Stimulated activated memory B cell treated with anti-CD40 and anti-IgM and Interleukin-4, amounts not matched to agents 10 μg/mL and 1 μg/mL and 100 μg/mL, for 72 hours (primary cell): ENCODE measurements at regions not wholly inside any gene's neighbourhood (a gene's known extent, or its start where the extent isn't known, plus 50 kb on each side); places are given as distances from the start of the nearest gene placed in this dataset.

Source experiments
- ATAC-seq: fragments of 150-1000 bp; cut with Tn5 transposase; 2 replicates; pipeline ENCODE4 v1.10.0; 2021
- H3K27ac Mint-ChIP-seq: one replicate; pipeline ENCODE4 v1.8.0; 2022; ENCODE audit warnings: mild to moderate bottlenecking, mixed read lengths
- H3K27me3 Mint-ChIP-seq: one replicate; pipeline ENCODE4 v1.8.0; 2022; ENCODE audit warnings: mixed read lengths
- H3K36me3 Mint-ChIP-seq: one replicate; pipeline ENCODE4 v1.8.0; 2022; ENCODE audit warnings: mixed read lengths
- H3K4me1 Mint-ChIP-seq: one replicate; pipeline ENCODE4 v1.8.0; 2022; ENCODE audit warnings: mixed read lengths
- H3K4me3 Mint-ChIP-seq: one replicate; pipeline ENCODE4 v1.8.0; 2022; ENCODE audit warnings: mild to moderate bottlenecking, moderate library complexity, mixed read lengths
- H3K9me3 Mint-ChIP-seq: one replicate; pipeline ENCODE4 v1.8.0; 2022; ENCODE audit warnings: mixed read lengths

DNA sequence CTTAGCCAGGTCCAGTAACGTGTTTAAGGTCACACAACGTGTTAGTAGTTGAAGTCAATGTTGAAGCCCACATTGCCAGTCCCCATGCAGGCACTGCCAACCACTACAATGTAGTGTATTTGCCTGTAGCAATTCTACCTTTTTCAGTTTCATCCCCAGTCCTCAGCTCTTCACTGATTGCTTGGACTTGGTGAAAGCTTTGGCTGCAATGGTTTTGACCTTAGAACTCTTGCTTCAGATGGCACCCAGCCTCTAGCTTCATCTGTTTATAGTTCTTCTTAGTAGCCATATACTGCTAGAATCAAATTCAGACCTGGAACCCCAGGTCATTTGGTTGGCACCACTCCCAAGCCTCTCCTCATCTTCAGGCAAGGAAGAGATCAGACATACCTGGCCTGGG, 345.4 kb upstream of the SEMA6D start:
- no peak for ATAC-seq

DNA sequence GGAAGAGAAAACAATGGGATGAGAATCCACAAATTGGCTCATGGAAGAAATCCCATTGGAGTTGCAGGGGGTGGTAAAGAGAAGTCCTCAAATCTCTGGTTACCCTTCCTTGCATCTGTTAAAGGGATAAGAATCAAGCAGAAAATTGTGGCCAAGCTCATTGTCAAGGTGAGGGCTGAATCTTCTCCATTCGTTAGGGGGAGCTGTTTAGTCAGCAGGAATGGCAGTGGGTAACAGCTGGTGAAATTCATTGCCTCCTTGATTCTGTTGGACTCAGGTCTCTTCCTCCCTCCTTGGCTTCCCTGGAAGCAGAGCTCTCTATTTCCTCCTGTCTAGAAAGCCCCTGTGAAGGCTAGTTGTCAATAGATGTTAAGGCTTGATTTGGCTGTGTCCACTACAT, 343.1 kb upstream of the SEMA6D start:
- Mint-ChIP-seq H3K4me3 (no peak overlapping the region), H3K27me3 (no peaks in the 10 kb centered on the region), H3K27ac (no peak overlapping the region), H3K9me3 (no peaks in the 10 kb centered on the region), H3K36me3 (no peaks in the 10 kb centered on the region), H3K4me1 (no peaks in the 10 kb centered on the region)
- no peak for ATAC-seq

More for the DNA sequence above, 345.4 kb upstream of the SEMA6D start:
- no peaks in the 10 kb centered on the region for H3K36me3 Mint-ChIP-seq
- H3K27ac Mint-ChIP-seq: no peak overlapping the region
- H3K4me3 Mint-ChIP-seq: no peak overlapping the region
- no peaks in the 10 kb centered on the region for H3K4me1 Mint-ChIP-seq
- H3K9me3 Mint-ChIP-seq: peaks cover 3% of the 10 kb centered on the region
- H3K27me3 Mint-ChIP-seq: no peaks in the 10 kb centered on the region

- Mint-ChIP-seq H3K9me3 (no peaks in the 10 kb centered on the region), H3K4me3 (no peak overlapping the region), H3K36me3 (no peaks in the 10 kb centered on the region), H3K27ac (no peak overlapping the region), H3K4me1 (no peaks in the 10 kb centered on the region), H3K27me3 (no peaks in the 10 kb centered on the region)
- ATAC-seq: no peak
Measured at GRCh38 chr15:47376190-47376589, 341.1 kb upstream of the SEMA6D start.

GRCh38 chr15:47377465-47377864, 339.8 kb upstream of the SEMA6D start:
- no peak for ATAC-seq
- Mint-ChIP-seq H3K4me1 (no peaks in the 10 kb centered on the region), H3K27ac (no peak overlapping the region), H3K9me3 (no peaks in the 10 kb centered on the region), H3K4me3 (no peak overlapping the region), H3K27me3 (no peaks in the 10 kb centered on the region), H3K36me3 (no peaks in the 10 kb centered on the region)

DNA sequence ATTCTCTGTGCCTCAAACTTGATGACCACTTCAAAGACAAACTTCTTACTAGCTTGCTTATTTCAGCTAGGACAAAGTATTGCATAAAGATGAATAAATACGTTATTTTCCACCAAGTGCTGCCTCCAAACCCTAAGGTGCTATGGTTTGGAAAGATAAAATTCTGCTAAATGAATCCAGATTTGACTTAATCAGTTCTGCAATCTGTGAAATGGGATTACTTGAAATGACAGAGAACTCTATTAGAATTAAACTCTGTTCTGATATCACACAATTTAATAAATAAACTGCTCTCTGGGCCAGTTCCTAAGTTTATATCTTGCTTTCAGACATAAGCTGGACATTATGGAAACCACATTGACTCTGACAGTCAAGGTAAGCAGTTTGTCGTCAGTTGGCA, 338.8 kb upstream of the SEMA6D start:
- Mint-ChIP-seq H3K4me3 (no peak overlapping the region), H3K9me3 (no peaks in the 10 kb centered on the region), H3K36me3 (no peaks in the 10 kb centered on the region), H3K27me3 (no peaks in the 10 kb centered on the region), H3K4me1 (no peaks in the 10 kb centered on the region), H3K27ac (no peak overlapping the region)
- no peak for ATAC-seq

DNA sequence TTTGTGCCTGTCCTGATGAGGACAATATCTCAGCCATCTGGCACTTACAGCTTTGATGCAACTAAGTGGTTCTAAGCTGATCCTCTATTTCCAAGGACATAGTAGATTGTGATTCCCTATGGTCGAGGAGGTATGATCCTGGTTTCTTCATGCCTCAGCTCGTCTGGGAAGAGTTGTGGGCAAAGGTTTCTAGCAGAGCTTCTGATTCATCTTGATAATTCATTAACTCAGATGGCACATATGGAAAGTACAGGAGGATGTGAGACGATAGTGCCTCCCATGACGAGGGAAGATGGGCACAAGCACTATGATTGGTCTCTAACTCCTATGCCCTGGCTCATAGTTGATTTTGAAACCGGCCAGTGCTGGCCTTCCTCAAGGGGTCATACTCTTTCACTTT, 334.2 kb upstream of the SEMA6D start:
- Mint-ChIP-seq H3K4me3 (no peak overlapping the region), H3K4me1 (no peaks in the 10 kb centered on the region), H3K27me3 (no peaks in the 10 kb centered on the region), H3K27ac (no peak overlapping the region), H3K36me3 (no peaks in the 10 kb centered on the region), H3K9me3 (no peaks in the 10 kb centered on the region)
- no peak for ATAC-seq

GRCh38 chr15:47383801-47384200, 333.5 kb upstream of the SEMA6D start:
- no peaks in the 10 kb centered on the region for H3K27me3 Mint-ChIP-seq
- no peaks in the 10 kb centered on the region for H3K4me1 Mint-ChIP-seq
- no peak for ATAC-seq
- no peaks in the 10 kb centered on the region for H3K36me3 Mint-ChIP-seq
- H3K27ac Mint-ChIP-seq: no peak overlapping the region
- H3K9me3 Mint-ChIP-seq: no peaks in the 10 kb centered on the region
- H3K4me3 Mint-ChIP-seq: no peak overlapping the region

GRCh38 chr15:47384341-47384740, 333.0 kb upstream of the SEMA6D start:
- Mint-ChIP-seq H3K4me3 (no peak overlapping the region), H3K27ac (no peak overlapping the region), H3K4me1 (no peaks in the 10 kb centered on the region), H3K27me3 (no peaks in the 10 kb centered on the region), H3K9me3 (no peaks in the 10 kb centered on the region), H3K36me3 (no peaks in the 10 kb centered on the region)
- no peak for ATAC-seq

- Mint-ChIP-seq H3K27ac (no peak overlapping the region), H3K4me3 (no peak overlapping the region), H3K4me1 (no peaks in the 10 kb centered on the region), H3K36me3 (no peaks in the 10 kb centered on the region), H3K9me3 (no peaks in the 10 kb centered on the region), H3K27me3 (no peaks in the 10 kb centered on the region)
- ATAC-seq: no peak
Measured at GRCh38 chr15:47384776-47385175, 332.5 kb upstream of the SEMA6D start.

DNA sequence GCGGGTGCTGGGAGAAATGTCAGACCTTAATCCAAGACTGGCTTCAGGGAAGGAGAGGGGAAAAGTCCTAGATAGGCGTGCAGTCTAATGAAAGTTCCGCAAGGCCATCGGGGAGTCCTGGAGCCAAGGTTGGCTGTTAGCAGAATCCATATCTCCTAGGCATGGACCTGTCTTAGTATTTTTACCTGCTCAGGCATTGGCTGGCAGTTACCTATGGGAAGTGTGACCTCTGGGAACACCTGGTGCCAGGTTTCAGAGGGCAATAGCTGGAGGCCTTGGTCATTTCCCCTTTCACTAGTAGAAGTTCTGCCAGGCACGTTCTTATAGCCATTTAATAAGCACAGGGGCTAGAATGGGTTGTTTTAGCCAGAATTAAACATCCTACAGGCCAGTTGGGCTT, 330.8 kb upstream of the SEMA6D start:
- no peaks in the 10 kb centered on the region for H3K36me3 Mint-ChIP-seq
- no peak overlapping the region for H3K4me3 Mint-ChIP-seq
- H3K27me3 Mint-ChIP-seq: no peaks in the 10 kb centered on the region
- H3K9me3 Mint-ChIP-seq: no peaks in the 10 kb centered on the region
- no peak overlapping the region for H3K27ac Mint-ChIP-seq
- no peak for ATAC-seq
- H3K4me1 Mint-ChIP-seq: no peaks in the 10 kb centered on the region

DNA sequence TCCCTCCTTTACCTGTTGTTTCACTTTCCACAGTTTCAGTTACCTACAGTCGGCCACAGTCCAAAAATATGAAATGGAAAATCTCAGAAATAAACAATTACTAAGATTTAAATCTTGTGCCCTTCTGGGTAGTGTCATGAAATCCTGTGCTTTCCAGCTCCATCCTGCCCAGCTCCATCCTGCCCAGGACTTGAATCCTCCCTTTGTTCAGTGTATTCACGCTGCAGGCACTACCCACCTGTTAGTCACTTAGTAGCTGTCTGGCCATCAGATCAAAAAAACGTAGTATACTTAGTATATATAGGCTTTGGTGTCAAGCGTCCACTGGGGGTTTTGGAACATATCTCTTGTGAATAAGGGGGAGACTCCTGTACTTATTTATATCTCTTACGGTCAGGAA, 329.0 kb upstream of the SEMA6D start:
- no peaks in the 10 kb centered on the region for H3K9me3 Mint-ChIP-seq
- no peaks in the 10 kb centered on the region for H3K27me3 Mint-ChIP-seq
- ATAC-seq: no peak
- H3K4me3 Mint-ChIP-seq: no peak overlapping the region
- H3K4me1 Mint-ChIP-seq: no peaks in the 10 kb centered on the region
- H3K36me3 Mint-ChIP-seq: no peaks in the 10 kb centered on the region
- no peak overlapping the region for H3K27ac Mint-ChIP-seq

DNA sequence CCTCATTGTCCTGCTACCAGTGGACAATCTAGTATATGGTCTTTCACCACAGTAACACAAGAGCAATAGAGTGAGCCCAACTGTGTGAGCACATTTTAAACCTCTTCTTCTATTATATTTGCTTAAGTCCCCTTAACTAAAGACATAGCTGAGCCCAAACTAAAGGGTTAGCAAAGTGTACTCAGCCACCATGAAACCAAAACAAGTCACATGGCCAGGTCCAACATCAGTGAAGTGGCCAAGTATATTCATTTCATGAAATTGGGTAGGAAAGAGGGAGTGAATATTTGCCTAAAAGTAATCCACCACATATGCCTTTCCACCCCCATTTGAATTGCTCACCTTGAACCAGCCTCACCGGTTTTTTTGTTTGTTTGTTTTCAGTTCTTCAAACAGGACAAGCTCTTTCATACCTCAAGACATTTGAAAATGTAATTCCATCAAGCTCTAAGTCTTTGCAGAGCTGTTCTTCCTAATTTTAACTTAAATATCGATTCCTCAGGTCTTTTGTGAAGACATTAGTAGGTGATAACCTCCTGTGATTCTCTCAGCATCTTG, 327.0 kb upstream of the SEMA6D start:
- Mint-ChIP-seq H3K4me1 (no peaks in the 10 kb centered on the region), H3K9me3 (no peaks in the 10 kb centered on the region), H3K27ac (no peak overlapping the region), H3K36me3 (no peaks in the 10 kb centered on the region), H3K4me3 (no peak overlapping the region), H3K27me3 (no peaks in the 10 kb centered on the region)
- ATAC-seq: no peak

DNA sequence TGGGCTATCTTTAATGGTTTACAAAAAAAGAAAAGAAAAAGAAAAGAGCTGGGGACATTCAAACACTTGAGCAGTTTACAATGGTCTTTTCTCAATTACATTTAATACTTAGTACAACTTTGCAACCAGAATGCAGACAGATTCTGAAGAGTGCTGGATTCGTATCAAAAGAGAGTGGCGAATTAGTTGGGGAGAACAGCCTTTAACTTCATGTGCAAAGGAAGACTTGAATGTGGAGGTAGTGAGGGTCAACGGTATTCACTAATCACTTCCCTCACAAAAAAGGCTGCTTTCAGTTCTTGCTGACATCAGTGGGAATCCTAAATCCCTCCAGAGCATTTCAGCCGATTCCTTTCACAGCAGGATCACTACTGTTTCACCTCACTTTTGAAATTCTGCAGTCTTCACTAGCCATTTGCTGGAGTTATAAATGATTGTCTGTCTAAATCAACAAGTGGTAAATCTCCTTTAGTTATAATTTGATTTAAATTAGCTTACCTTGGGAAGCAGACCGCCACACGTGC, 323.0 kb upstream of the SEMA6D start:
- H3K27me3 Mint-ChIP-seq: no peaks in the 10 kb centered on the region
- no peaks in the 10 kb centered on the region for H3K4me1 Mint-ChIP-seq
- ATAC-seq: no peak
- no peak overlapping the region for H3K27ac Mint-ChIP-seq
- no peaks in the 10 kb centered on the region for H3K9me3 Mint-ChIP-seq
- no peak overlapping the region for H3K4me3 Mint-ChIP-seq
- no peaks in the 10 kb centered on the region for H3K36me3 Mint-ChIP-seq

GRCh38 chr15:47395076-47395475, 322.2 kb upstream of the SEMA6D start:
- Mint-ChIP-seq H3K4me1 (no peaks in the 10 kb centered on the region), H3K9me3 (no peaks in the 10 kb centered on the region), H3K4me3 (no peak overlapping the region), H3K36me3 (no peaks in the 10 kb centered on the region), H3K27ac (no peak overlapping the region), H3K27me3 (no peaks in the 10 kb centered on the region)
- ATAC-seq: no peak

- Mint-ChIP-seq H3K27ac (no peak overlapping the region), H3K27me3 (no peaks in the 10 kb centered on the region), H3K36me3 (no peaks in the 10 kb centered on the region), H3K9me3 (no peaks in the 10 kb centered on the region), H3K4me3 (no peak overlapping the region), H3K4me1 (no peaks in the 10 kb centered on the region)
- no peak for ATAC-seq
Measured at GRCh38 chr15:47397655-47398054, 319.6 kb upstream of the SEMA6D start.

GRCh38 chr15:47398132-47398531, 319.2 kb upstream of the SEMA6D start:
- H3K36me3 Mint-ChIP-seq: no peaks in the 10 kb centered on the region
- H3K4me1 Mint-ChIP-seq: no peaks in the 10 kb centered on the region
- no peak for ATAC-seq
- no peaks in the 10 kb centered on the region for H3K9me3 Mint-ChIP-seq
- H3K27ac Mint-ChIP-seq: no peak overlapping the region
- H3K4me3 Mint-ChIP-seq: no peak overlapping the region
- H3K27me3 Mint-ChIP-seq: no peaks in the 10 kb centered on the region

DNA sequence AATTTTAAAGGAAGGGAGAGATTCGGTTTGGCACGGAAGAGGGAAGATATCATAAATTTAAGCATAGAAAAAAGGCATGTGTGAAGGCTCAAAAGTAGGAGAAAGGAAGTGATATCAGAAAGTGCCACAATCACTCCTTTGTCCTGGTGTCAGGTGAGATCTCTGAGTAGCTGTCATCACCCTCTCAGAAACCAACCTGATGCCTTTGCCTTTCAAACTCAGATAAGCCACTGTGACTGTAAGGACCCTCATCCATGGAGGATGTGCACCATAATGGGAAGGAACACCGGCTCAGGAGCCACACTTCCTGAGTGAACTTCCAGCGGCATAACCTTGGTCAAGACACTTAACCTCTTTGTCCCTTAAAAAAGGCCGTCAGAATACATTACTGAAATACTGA, 318.7 kb upstream of the SEMA6D start:
- Mint-ChIP-seq H3K4me1 (no peaks in the 10 kb centered on the region), H3K9me3 (no peaks in the 10 kb centered on the region), H3K36me3 (no peaks in the 10 kb centered on the region), H3K27ac (no peak overlapping the region), H3K4me3 (no peak overlapping the region), H3K27me3 (no peaks in the 10 kb centered on the region)
- no peak for ATAC-seq
